ENCODE measurements at regions not wholly inside any gene's neighbourhood (a gene's known extent, or its start where the extent isn't known, plus 50 kb on each side); places are given as distances from the start of the nearest gene placed in this dataset.

- H3K4me1 Mint-ChIP-seq: peaks cover 4 to 6% of the 10 kb centered on the region in 2 experiments; a peak in 3 of 4 replicates
- H2BK15ac ChIP-seq (ENCODE audit: low read depth, low read length): no peak overlapping the region
- no peak overlapping the region for H3K4me2 ChIP-seq (ENCODE audit: insufficient read depth, insufficient read length, low read length)
- H2BK20ac ChIP-seq (ENCODE audit: low read depth, low read length, poor library complexity, severe bottlenecking): no peak overlapping the region
- H3K4me1 ChIP-seq (ENCODE audit: insufficient read depth, low read length): no peaks in the 10 kb centered on the region
- H3K18ac ChIP-seq (ENCODE audit: insufficient read length, low read depth, low read length): no peak overlapping the region
- DNase-seq: no peak
- no peaks in the 10 kb centered on the region for H3K23me2 ChIP-seq (ENCODE audit: insufficient read length, low read depth, low read length, poor library complexity, severe bottlenecking)
- no peaks in the 10 kb centered on the region for H3K79me1 ChIP-seq (ENCODE audit: insufficient read depth, low read depth, low read length, poor library complexity, severe bottlenecking)
- TF ChIP-seq CTCF (conservative IDR thresholded peaks at IDR 0.05): no peak
- no peak overlapping the region for H4K8ac ChIP-seq (replicated peaks; ENCODE audit: insufficient read length, low read depth, low read length)
- H3K9ac ChIP-seq (ENCODE audit: extremely low read depth, insufficient read length, low read length): no peak overlapping the region
- no peak overlapping the region for H4K5ac ChIP-seq (ENCODE audit: insufficient read length, low read depth, low read length)
- no peaks in the 10 kb centered on the region for H3K36me3 Mint-ChIP-seq (ENCODE audit: insufficient read depth in 1 of 3, low read depth in 3 of 3)
- H2BK5ac ChIP-seq (ENCODE audit: insufficient read length, low read length): no peak overlapping the region
- H3K27ac ChIP-seq (ENCODE audit: insufficient read length, low read depth, low read length): no peak overlapping the region
- no peak overlapping the region for H3K27ac Mint-ChIP-seq
- H3K79me2 ChIP-seq (ENCODE audit: insufficient read depth, low read length): no peaks in the 10 kb centered on the region
- H3K4ac ChIP-seq (ENCODE audit: low read depth, low read length): no peak overlapping the region
- no peak overlapping the region for H3K14ac ChIP-seq (ENCODE audit: insufficient read depth, low read length)
- H2AK5ac ChIP-seq (ENCODE audit: insufficient read length, low read length): no peak overlapping the region
- no peak overlapping the region for H3K23ac ChIP-seq (ENCODE audit: insufficient read length, low read depth, low read length)
- H3T11ph ChIP-seq (ENCODE audit: low read length): no peak overlapping the region
- no peak overlapping the region for H3K4me3 Mint-ChIP-seq
- H3K27me3 ChIP-seq (ENCODE audit: insufficient read depth, low read length): no peaks in the 10 kb centered on the region
- H3K27me3 Mint-ChIP-seq (ENCODE audit: low read depth): peaks cover 5% of the 10 kb centered on the region
- no peaks in the 10 kb centered on the region for H3K9me3 ChIP-seq (ENCODE audit: control insufficient read depth, low read depth, low read length)
- no peak overlapping the region for H2BK12ac ChIP-seq (ENCODE audit: insufficient read length, low read depth, low read length)
- WGBS (ENCODE audit: extremely low coverage, insufficient read length, low lambda C conversion rate): no CpG with 5 or more reads among the region's 5 CpGs
- no peak overlapping the region for H2BK120ac ChIP-seq (ENCODE audit: low read depth, low read length, poor library complexity, severe bottlenecking)
- H2AFZ ChIP-seq (ENCODE audit: low read length): no peak overlapping the region
- H3K56ac ChIP-seq (ENCODE audit: insufficient read length, low read depth, low read length): no peak overlapping the region
- H4K20me1 ChIP-seq (ENCODE audit: control insufficient read depth, insufficient read depth, insufficient read length): no peaks in the 10 kb centered on the region
- H4K91ac ChIP-seq (ENCODE audit: insufficient read length, low read depth, low read length): no peak overlapping the region
- no peaks in the 10 kb centered on the region for H3K9me3 Mint-ChIP-seq
These were observed 122.0 kb downstream of the OLFM4 start for GRCh38 chr13:53150568-53150967.

Measured in H9 (cell line).